ENCODE measurements at regions not wholly inside any gene's neighbourhood (a gene's known extent, or its start where the extent isn't known, plus 50 kb on each side); places are given as distances from the start of the nearest gene placed in this dataset.
"Not testable (repeated sequence)": the region's sequence is repeated elsewhere in the genome, so short reads cannot be mapped to it uniquely, and the experiment has no call there.

DNA sequence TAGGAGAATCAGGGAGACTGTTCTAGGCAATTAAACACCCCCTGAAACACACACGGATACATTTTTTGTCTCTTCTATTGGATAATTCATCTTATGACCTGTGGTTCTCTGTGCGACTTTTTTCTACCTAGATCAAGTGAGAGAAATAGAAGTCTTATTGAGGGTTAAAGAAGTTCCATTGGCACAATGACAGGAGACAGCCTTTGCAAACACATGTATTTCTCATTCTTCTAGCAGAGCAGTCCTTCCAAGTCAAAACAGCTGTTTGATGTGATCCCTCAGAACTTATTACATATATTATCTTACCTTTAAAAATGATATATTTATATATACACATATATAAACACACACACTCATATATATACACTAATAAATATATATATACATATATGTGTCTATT, 496.7 kb downstream of the SLC6A15 start:
- H3K4me3 ChIP-seq (ENCODE audit: severe bottlenecking) = no peak overlapping the region
- no peak for DNase-seq (ENCODE audit: low spot score)
- H3K27me3 ChIP-seq (ENCODE audit: insufficient read depth, poor library complexity, severe bottlenecking) = no peaks in the 10 kb centered on the region
- no peaks in the 10 kb centered on the region for H3K9me3 ChIP-seq (ENCODE audit: severe bottlenecking)
- no peak for ATAC-seq (ENCODE audit: low read depth)
- H3K4me1 ChIP-seq (ENCODE audit: insufficient read depth, poor library complexity, severe bottlenecking) = no peaks in the 10 kb centered on the region
- H3K36me3 ChIP-seq (ENCODE audit: low read depth) = no peaks in the 10 kb centered on the region
- H3K27ac ChIP-seq (ENCODE audit: poor library complexity, severe bottlenecking) = no peak overlapping the region
- TF ChIP-seq, protein P1, sequence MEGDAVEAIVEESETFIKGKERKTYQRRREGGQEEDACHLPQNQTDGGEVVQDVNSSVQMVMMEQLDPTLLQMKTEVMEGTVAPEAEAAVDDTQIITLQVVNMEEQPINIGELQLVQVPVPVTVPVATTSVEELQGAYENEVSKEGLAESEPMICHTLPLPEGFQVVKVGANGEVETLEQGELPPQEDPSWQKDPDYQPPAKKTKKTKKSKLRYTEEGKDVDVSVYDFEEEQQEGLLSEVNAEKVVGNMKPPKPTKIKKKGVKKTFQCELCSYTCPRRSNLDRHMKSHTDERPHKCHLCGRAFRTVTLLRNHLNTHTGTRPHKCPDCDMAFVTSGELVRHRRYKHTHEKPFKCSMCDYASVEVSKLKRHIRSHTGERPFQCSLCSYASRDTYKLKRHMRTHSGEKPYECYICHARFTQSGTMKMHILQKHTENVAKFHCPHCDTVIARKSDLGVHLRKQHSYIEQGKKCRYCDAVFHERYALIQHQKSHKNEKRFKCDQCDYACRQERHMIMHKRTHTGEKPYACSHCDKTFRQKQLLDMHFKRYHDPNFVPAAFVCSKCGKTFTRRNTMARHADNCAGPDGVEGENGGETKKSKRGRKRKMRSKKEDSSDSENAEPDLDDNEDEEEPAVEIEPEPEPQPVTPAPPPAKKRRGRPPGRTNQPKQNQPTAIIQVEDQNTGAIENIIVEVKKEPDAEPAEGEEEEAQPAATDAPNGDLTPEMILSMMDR (IDR thresholded peaks at IDR 0.05; ENCODE audit: poor library complexity, severe bottlenecking) = no peak

DNA sequence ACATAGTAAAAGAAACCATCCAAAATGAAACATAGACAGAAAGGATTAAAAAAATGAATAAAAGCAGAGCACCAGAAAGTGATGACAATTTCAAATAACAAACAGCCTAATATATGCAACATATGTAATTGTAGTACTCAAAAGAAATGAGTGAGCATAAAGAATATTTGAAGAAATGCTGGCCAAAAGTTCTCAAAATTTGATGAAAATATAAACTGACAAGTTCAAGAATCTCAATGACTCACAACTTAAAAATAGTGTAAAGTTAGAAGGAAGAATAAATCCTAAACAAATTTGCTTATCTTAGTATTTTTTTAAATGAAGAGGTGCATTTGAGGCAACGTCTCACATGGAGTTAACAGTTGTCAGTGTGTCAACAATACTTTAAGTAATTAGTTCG, 498.9 kb downstream of the SLC6A15 start:
- no peak overlapping the region for H3K4me3 ChIP-seq (ENCODE audit: severe bottlenecking)
- H3K27ac ChIP-seq (ENCODE audit: poor library complexity, severe bottlenecking) = no peak overlapping the region
- H3K36me3 ChIP-seq (ENCODE audit: low read depth) = no peaks in the 10 kb centered on the region
- no peaks in the 10 kb centered on the region for H3K27me3 ChIP-seq (ENCODE audit: insufficient read depth, poor library complexity, severe bottlenecking)
- ATAC-seq (ENCODE audit: low read depth) (no peak), DNase-seq (ENCODE audit: low spot score) (no peak)
- H3K9me3 ChIP-seq (ENCODE audit: severe bottlenecking) = no peaks in the 10 kb centered on the region
- no peaks in the 10 kb centered on the region for H3K4me1 ChIP-seq (ENCODE audit: insufficient read depth, poor library complexity, severe bottlenecking)
- TF ChIP-seq, protein P1 (IDR thresholded peaks at IDR 0.05; ENCODE audit: poor library complexity, severe bottlenecking) = no peak

DNA sequence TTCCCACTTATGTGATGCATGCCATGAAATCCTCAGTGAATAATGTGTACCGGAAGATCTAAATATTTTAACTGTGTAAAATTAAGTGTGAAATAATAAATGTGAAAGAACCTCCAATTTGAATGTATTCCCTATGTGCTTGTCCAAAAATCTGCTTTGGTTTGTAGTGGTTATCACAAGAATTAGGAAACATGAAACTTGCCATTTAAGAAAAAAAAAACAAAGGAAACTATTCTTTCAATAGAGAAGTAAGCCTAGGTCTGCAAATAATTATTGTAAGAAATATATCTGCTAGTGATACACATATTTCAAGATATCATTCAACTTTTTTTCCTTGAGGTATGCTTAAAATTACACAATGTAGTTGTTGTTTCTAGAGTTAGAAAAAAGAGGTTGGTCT, 500.4 kb downstream of the SLC6A15 start:
- TF ChIP-seq, protein P1 (IDR thresholded peaks at IDR 0.05; ENCODE audit: poor library complexity, severe bottlenecking) = no peak
- H3K4me1 ChIP-seq (ENCODE audit: insufficient read depth, poor library complexity, severe bottlenecking) = no peaks in the 10 kb centered on the region
- DNase-seq (ENCODE audit: low spot score) (no peak), ATAC-seq (ENCODE audit: low read depth) (no peak)
- H3K27me3 ChIP-seq (ENCODE audit: insufficient read depth, poor library complexity, severe bottlenecking) = no peaks in the 10 kb centered on the region
- H3K9me3 ChIP-seq (ENCODE audit: severe bottlenecking) = no peaks in the 10 kb centered on the region
- H3K27ac ChIP-seq (ENCODE audit: poor library complexity, severe bottlenecking) = no peak overlapping the region
- no peaks in the 10 kb centered on the region for H3K36me3 ChIP-seq (ENCODE audit: low read depth)
- H3K4me3 ChIP-seq (ENCODE audit: severe bottlenecking) = no peak overlapping the region

DNA sequence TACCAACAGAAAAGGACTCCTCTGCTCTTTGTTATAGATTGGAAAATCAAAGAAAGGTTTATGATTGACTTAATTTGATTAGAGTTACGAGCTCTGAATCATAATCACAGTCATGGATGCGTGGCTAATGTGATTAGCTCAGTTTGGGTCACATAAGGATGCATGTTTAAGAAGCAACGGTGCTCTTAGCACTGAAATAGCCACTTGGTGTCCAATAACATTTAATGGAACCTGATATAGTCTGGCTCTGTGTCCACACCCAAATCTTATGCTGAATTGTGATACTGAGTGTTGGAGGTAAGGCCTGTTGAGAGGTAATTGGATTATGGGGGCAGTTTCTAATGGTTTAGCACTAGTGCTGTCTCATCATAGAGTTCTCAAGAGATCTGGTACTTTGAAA, 501.6 kb downstream of the SLC6A15 start:
- H3K27me3 ChIP-seq (ENCODE audit: insufficient read depth, poor library complexity, severe bottlenecking) = no peaks in the 10 kb centered on the region
- TF ChIP-seq, protein P1 (IDR thresholded peaks at IDR 0.05; ENCODE audit: poor library complexity, severe bottlenecking) = no peak
- H3K4me1 ChIP-seq (ENCODE audit: insufficient read depth, poor library complexity, severe bottlenecking) = no peaks in the 10 kb centered on the region
- no peaks in the 10 kb centered on the region for H3K36me3 ChIP-seq (ENCODE audit: low read depth)
- H3K4me3 ChIP-seq (ENCODE audit: severe bottlenecking) = no peak overlapping the region
- H3K27ac ChIP-seq (ENCODE audit: poor library complexity, severe bottlenecking) = no peak overlapping the region
- H3K9me3 ChIP-seq (ENCODE audit: severe bottlenecking) = no peaks in the 10 kb centered on the region
- ATAC-seq (ENCODE audit: low read depth) (no peak), DNase-seq (ENCODE audit: low spot score) (no peak)

DNA sequence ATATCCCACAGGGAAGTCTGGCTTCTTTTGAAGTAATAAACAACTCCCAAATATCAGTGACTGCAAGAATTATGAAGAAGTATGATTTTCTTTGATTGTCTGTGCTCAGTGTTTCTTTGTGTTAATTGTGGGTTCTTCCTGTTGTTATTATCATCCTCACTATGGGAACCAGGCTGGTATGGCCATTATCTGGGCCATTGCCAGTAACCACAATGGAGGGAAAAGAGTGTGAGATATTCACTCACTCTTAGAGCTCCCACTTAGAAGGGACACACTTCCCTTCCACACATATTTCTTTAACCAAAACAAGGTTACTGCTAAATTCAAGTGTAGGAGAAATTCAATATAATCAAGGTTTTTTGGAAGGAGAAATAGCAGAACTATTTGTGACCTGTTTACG, 503.7 kb downstream of the SLC6A15 start:
- no peak for DNase-seq (ENCODE audit: low spot score)
- no peaks in the 10 kb centered on the region for H3K4me1 ChIP-seq (ENCODE audit: insufficient read depth, poor library complexity, severe bottlenecking)

DNA sequence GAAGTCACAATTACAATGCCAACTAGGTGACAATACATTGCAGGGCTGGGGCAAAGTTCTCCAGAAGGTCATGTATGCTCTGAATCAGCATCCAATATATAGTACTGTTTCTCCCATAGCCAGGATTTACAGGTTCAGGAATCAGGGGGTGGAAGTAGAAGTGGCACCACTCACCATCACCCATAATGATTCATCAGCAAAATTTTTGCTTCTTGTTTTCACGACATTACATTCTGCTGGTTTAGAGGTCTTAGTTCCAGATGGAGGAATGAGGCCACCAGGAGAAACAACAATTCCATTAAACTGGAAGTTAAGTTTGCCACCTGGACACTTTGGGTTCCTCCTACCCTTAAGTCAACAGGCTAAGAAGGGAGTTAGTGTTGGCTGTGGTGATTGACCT, 505.9 kb downstream of the SLC6A15 start:
- H3K4me1 ChIP-seq (ENCODE audit: insufficient read depth, poor library complexity, severe bottlenecking); H3K27ac ChIP-seq (ENCODE audit: poor library complexity, severe bottlenecking); H3K4me3 ChIP-seq (ENCODE audit: severe bottlenecking); DNase-seq (ENCODE audit: low spot score); ATAC-seq (ENCODE audit: low read depth); H3K9me3 ChIP-seq (ENCODE audit: severe bottlenecking); H3K36me3 ChIP-seq (ENCODE audit: low read depth); H3K27me3 ChIP-seq (ENCODE audit: insufficient read depth, poor library complexity, severe bottlenecking): not testable (repeated sequence)

More for the DNA sequence above, 503.7 kb downstream of the SLC6A15 start:
- H3K9me3 ChIP-seq (ENCODE audit: severe bottlenecking) = no peaks in the 10 kb centered on the region
- H3K27ac ChIP-seq (ENCODE audit: poor library complexity, severe bottlenecking) = no peak overlapping the region
- TF ChIP-seq, protein P1 (IDR thresholded peaks at IDR 0.05; ENCODE audit: poor library complexity, severe bottlenecking) = no peak
- H3K4me3 ChIP-seq (ENCODE audit: severe bottlenecking) = no peak overlapping the region
- H3K36me3 ChIP-seq (ENCODE audit: low read depth) = no peaks in the 10 kb centered on the region
- ATAC-seq (ENCODE audit: low read depth) = no peak
- H3K27me3 ChIP-seq (ENCODE audit: insufficient read depth, poor library complexity, severe bottlenecking) = no peaks in the 10 kb centered on the region
